ENCODE measurements at regions not wholly inside any gene's neighbourhood (a gene's known extent, or its start where the extent isn't known, plus 50 kb on each side); places are given as distances from the start of the nearest gene placed in this dataset.

DNA sequence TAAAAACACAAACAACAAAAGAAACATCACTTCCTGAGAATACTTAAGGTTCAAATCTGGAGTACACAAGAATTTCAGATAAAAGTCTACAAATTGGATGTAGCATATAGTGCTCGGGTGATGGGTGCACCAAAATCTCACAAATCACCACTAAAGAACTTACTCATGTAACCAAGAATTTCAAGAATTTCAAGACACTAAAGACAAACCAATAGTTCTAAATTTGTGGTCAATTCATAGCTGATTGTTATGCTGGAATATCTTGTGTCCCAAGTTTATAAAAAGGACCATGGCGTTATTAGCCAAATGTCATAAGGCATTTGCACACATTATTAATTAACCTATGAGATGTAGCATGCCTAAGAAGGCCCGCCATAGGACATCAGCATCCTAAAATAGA is 1204.1 kb upstream of the AUTS2 start:
- TF ChIP-seq BHLHE40 (IDR thresholded peaks at IDR 0.05; ENCODE audit: low read depth, low read length) (no peak), POLR2A (IDR thresholded peaks at IDR 0.05; ENCODE audit: low read depth, low read length) (no peak), FOS (IDR thresholded peaks at IDR 0.05; ENCODE audit: low read depth, low read length) (no peak), RFX5 (IDR thresholded peaks at IDR 0.05; ENCODE audit: low read depth, low read length) (no peak), SMC3 (IDR thresholded peaks at IDR 0.05; ENCODE audit: low read depth, low read length) (no peak), RAD21 (IDR thresholded peaks at IDR 0.05; ENCODE audit: low read length) (no peak), RCOR1 (IDR thresholded peaks at IDR 0.05; ENCODE audit: insufficient replicate concordance, low read length) (no peak)
- TF ChIP-seq, protein P1, sequence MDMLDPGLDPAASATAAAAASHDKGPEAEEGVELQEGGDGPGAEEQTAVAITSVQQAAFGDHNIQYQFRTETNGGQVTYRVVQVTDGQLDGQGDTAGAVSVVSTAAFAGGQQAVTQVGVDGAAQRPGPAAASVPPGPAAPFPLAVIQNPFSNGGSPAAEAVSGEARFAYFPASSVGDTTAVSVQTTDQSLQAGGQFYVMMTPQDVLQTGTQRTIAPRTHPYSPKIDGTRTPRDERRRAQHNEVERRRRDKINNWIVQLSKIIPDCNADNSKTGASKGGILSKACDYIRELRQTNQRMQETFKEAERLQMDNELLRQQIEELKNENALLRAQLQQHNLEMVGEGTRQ (IDR thresholded peaks at IDR 0.05; ENCODE audit: low read depth, low read length) = no peak
- TF ChIP-seq, protein P2, sequence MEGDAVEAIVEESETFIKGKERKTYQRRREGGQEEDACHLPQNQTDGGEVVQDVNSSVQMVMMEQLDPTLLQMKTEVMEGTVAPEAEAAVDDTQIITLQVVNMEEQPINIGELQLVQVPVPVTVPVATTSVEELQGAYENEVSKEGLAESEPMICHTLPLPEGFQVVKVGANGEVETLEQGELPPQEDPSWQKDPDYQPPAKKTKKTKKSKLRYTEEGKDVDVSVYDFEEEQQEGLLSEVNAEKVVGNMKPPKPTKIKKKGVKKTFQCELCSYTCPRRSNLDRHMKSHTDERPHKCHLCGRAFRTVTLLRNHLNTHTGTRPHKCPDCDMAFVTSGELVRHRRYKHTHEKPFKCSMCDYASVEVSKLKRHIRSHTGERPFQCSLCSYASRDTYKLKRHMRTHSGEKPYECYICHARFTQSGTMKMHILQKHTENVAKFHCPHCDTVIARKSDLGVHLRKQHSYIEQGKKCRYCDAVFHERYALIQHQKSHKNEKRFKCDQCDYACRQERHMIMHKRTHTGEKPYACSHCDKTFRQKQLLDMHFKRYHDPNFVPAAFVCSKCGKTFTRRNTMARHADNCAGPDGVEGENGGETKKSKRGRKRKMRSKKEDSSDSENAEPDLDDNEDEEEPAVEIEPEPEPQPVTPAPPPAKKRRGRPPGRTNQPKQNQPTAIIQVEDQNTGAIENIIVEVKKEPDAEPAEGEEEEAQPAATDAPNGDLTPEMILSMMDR (conservative IDR thresholded peaks at IDR 0.05; ENCODE audit: low read depth, low read length) = no peak
- TF ChIP-seq, protein P3, sequence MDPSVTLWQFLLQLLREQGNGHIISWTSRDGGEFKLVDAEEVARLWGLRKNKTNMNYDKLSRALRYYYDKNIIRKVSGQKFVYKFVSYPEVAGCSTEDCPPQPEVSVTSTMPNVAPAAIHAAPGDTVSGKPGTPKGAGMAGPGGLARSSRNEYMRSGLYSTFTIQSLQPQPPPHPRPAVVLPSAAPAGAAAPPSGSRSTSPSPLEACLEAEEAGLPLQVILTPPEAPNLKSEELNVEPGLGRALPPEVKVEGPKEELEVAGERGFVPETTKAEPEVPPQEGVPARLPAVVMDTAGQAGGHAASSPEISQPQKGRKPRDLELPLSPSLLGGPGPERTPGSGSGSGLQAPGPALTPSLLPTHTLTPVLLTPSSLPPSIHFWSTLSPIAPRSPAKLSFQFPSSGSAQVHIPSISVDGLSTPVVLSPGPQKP (IDR thresholded peaks at IDR 0.05; ENCODE audit: borderline replicate concordance, low read depth, low read length) = no peak

Measured in IMR-90 (cell line).